K562 (cell line): ENCODE measurements at regions not wholly inside any gene's neighbourhood (a gene's known extent, or its start where the extent isn't known, plus 50 kb on each side); places are given as distances from the start of the nearest gene placed in this dataset.

Experiments used
- ATAC-seq: fragments of 200-7000 bp; cut with Tn5 transposase; 3 replicates; pipeline ENCODE4 v1.9.1; 2020; ENCODE audit warnings: moderate library complexity
- BruUV-seq: library from RNA; stranded (reverse); fragments of 400-500 nt; replicated peaks from 2 replicates; lab custom pipeline; 2021; lab: Mats Ljungman, UMichigan
- CTCF ChIA-PET: fragments of 300-600 bp; formaldehyde crosslinking; extraction: SDS; loops from one replicate; lab custom pipeline; 2021; ENCODE audit warnings: low intra/inter-chr PET ratio; lab: Yijun Ruan, JAX
- POLR2A ChIA-PET: fragments of 300-600, 350-650 bp; sonication (Branson Sonifier 250); formaldehyde crosslinking; extraction: SDS; loops from one replicate; lab custom pipeline; 2021; ENCODE audit warnings: antibody characterized with exemption, inconsistent platforms; lab: Yijun Ruan, JAX
- DNase-seq, 4 experiments: peaks; one replicate each; pipeline versions ENCODE4 v3.0.0 to v3.0.0-alpha.2; 2011 to 2018; ENCODE audit warnings: low spot score in 3 of 4, mixed read lengths in 3 of 4; ENCODE audit errors: extremely low read depth in 1 of 4
- FAIRE-seq: peaks from 2 replicates; lab custom pipeline; 2011; peaks lifted over from hg19 to GRCh38; lab: Jason Lieb, UNC
- H2AFZ ChIP-seq: 2 replicates; pipeline ENCODE4 v1.6.0; 2011; ENCODE audit warnings: low read depth, low read length, control low read depth, inconsistent platforms
- H3K27ac ChIP-seq: fragments of 200-600 bp; 3 replicates; pipeline ENCODE4 v1.8.0; 2011; ENCODE audit warnings: low read depth, mild to moderate bottlenecking, control low read depth, inconsistent platforms, low read length, moderate library complexity, mixed read lengths; ENCODE audit errors: extremely low read depth
- H3K27me3 ChIP-seq, 2 experiments: fragments of 300-600 bp in 1 of 2; 2 replicates in 1 of 2; 3 replicates in 1 of 2; pipeline versions ENCODE4 v1.6.0 to v1.8.0; 2011; ENCODE audit warnings: inconsistent platforms in 2 of 2, low read length in 2 of 2, mild to moderate bottlenecking in 1 of 2, mixed read lengths in 1 of 2, moderate library complexity in 1 of 2; ENCODE audit not compliant: control insufficient read depth in 2 of 2, insufficient read depth in 2 of 2
- H3K36me3 ChIP-seq: fragments of 300-600 bp; 3 replicates; pipeline ENCODE4 v1.8.0; 2011; ENCODE audit warnings: mild to moderate bottlenecking, low read length, inconsistent platforms; ENCODE audit not compliant: control insufficient read depth, insufficient read depth
- H3K4me1 ChIP-seq, 2 experiments: fragments of 200-600 bp in 1 of 2; replicated peaks in 1 of 2; 2 replicates in 1 of 2; 3 replicates in 1 of 2; pipeline versions ENCODE4 v1.5.1 to v1.8.0; 2011; ENCODE audit warnings: inconsistent platforms in 2 of 2, low read length in 2 of 2, mild to moderate bottlenecking in 1 of 2, mixed read lengths in 1 of 2, moderate library complexity in 1 of 2; ENCODE audit not compliant: control insufficient read depth in 2 of 2, insufficient read depth in 2 of 2
- H3K4me2 ChIP-seq: 2 replicates; pipeline ENCODE4 v1.6.1; 2011; ENCODE audit warnings: low read length, control low read depth, inconsistent platforms, mixed read lengths; ENCODE audit not compliant: insufficient read depth
- H3K4me3 ChIP-seq: fragments of 200-600 bp; sonication (generic), shearing (Covaris generic); 2 replicates; pipeline ENCODE4 v1.5.1; 2016; ENCODE audit warnings: control low read depth, inconsistent platforms
- H3K79me2 ChIP-seq: fragments of 200-600 bp; 3 replicates; pipeline ENCODE4 v1.8.0; 2011; ENCODE audit warnings: low read length, inconsistent platforms; ENCODE audit not compliant: control insufficient read depth, insufficient read depth
- H3K9ac ChIP-seq, 2 experiments: 2 replicates each; pipeline versions ENCODE4 v1.6.0 to v1.6.1; 2011; ENCODE audit warnings: low read depth in 2 of 2, low read length in 2 of 2, control low read depth in 1 of 2, inconsistent platforms in 1 of 2, mild to moderate bottlenecking in 1 of 2, mixed read lengths in 1 of 2; ENCODE audit not compliant: insufficient read depth in 1 of 2
- H3K9me1 ChIP-seq: one replicate; pipeline ENCODE4 v1.6.0; 2011; ENCODE audit warnings: inconsistent platforms, mild to moderate bottlenecking, low read length, moderate library complexity; ENCODE audit not compliant: control insufficient read depth, insufficient read depth
- H3K9me3 ChIP-seq: replicated peaks from 2 replicates; pipeline ENCODE4 v1.5.1; 2011; ENCODE audit warnings: low read depth, low read length, inconsistent platforms; ENCODE audit not compliant: control insufficient read depth, insufficient read depth
- H4K20me1 ChIP-seq: replicated peaks from 2 replicates; pipeline ENCODE4 v1.6.1; 2011; ENCODE audit warnings: low read length, inconsistent platforms, mixed read lengths; ENCODE audit not compliant: control insufficient read depth, insufficient read depth
- CBX5 ChIP-seq: IDR thresholded peaks from 2 replicates; pipeline ENCODE4 v1.6.1; 2014; ENCODE audit warnings: low read depth, borderline replicate concordance
- ETV6 ChIP-seq, 3 experiments: fragments of 150-350 bp in 1 of 3; sonication (generic) in 1 of 3; formaldehyde crosslinking in 1 of 3; IDR thresholded peaks; 2 replicates each; pipeline versions ENCODE4 v1.6.1 to v1.8.0; 2014 to 2022; ENCODE audit warnings: borderline replicate concordance in 2 of 3, low read depth in 2 of 3, antibody characterized with exemption in 1 of 3, low read length in 1 of 3, mild to moderate bottlenecking in 1 of 3, missing genetic modification reagents in 1 of 3
- NCOA2 ChIP-seq, 2 experiments: fragments of 450-650 bp; IDR thresholded peaks; 2 replicates each; pipeline ENCODE4 v1.6.1; 2018; ENCODE audit warnings: mild to moderate bottlenecking in 2 of 2, moderate library complexity in 1 of 2; ENCODE audit not compliant: partially characterized antibody in 2 of 2
- NR2C2 ChIP-seq, 2 experiments: fragments of 200-800 bp in 1 of 2; sonication (Bioruptor generic) in 1 of 2; sonication (generic) in 1 of 2; formaldehyde crosslinking in 1 of 2; IDR thresholded peaks; 2 replicates each; pipeline versions ENCODE4 v1.6.1 to v1.8.0; 2016 to 2022; ENCODE audit warnings: mild to moderate bottlenecking in 1 of 2, missing compliant biosample characterization in 1 of 2, missing genetic modification characterization in 1 of 2, missing genetic modification reagents in 1 of 2
- SMAD4 ChIP-seq: fragments of 250-450 bp; sonication (Bioruptor Pico); conservative IDR thresholded peaks from 2 replicates; pipeline ENCODE4 v1.8.0; 2021; ENCODE audit warnings: inconsistent platforms, mild to moderate bottlenecking, moderate library complexity
- SRSF7 ChIP-seq: fragments of 200-400 bp; formaldehyde crosslinking; optimal IDR thresholded peaks from 2 replicates; pipeline ENCODE3; 2017; ENCODE audit warnings: mild to moderate bottlenecking, low read depth, low read length
- TCF7 ChIP-seq: sonication (generic); IDR thresholded peaks from 2 replicates; pipeline ENCODE4 v1.6.1; 2016; ENCODE audit warnings: antibody characterized with exemption, borderline replicate concordance
- ZFP36 ChIP-seq: fragments of 150-350 bp; IDR thresholded peaks from 2 replicates; pipeline ENCODE4 v1.6.1; 2018; ENCODE audit warnings: low read length, low read depth; ENCODE audit not compliant: partially characterized antibody
- ZMIZ1 ChIP-seq, 2 experiments: fragments of 150-350 bp in 1 of 2; IDR thresholded peaks; 2 replicates each; pipeline ENCODE4 v1.6.1; 2012 to 2016; ENCODE audit warnings: low read depth in 2 of 2, low read length in 2 of 2, mild to moderate bottlenecking in 1 of 2, moderate library complexity in 1 of 2
- ZNF282 ChIP-seq: sonication (generic); formaldehyde crosslinking; IDR thresholded peaks from 2 replicates; pipeline ENCODE4 v1.8.1; 2023; ENCODE audit warnings: missing genetic modification reagents
- ZNF589 ChIP-seq: fragments of 200-800 bp; sonication (Bioruptor generic); IDR thresholded peaks from 2 replicates; pipeline ENCODE4 v1.6.1; 2016; ENCODE audit warnings: low read depth, missing genetic modification characterization, missing compliant biosample characterization
- in situ Hi-C: fragments of 300-500 bp; cut with MboI; formaldehyde crosslinking; loops from 4 replicates; pipeline ENCODE4 v1.15.0; 2018; ENCODE audit warnings: inconsistent platforms, mixed read lengths
- intact Hi-C: fragments of 100-400 bp; cut with micrococcal nuclease; formaldehyde crosslinking; loops from 2 replicates; pipeline ENCODE4 v1.14.2; 2022
- TF ChIP-seq, protein P1 (sequence below): fragments of 450-650 bp; IDR thresholded peaks from 2 replicates; pipeline ENCODE4 v1.6.1; 2018; ENCODE audit not compliant: partially characterized antibody
- TF ChIP-seq, protein P2 (sequence below): sonication (generic); formaldehyde crosslinking; IDR thresholded peaks from 2 replicates; pipeline ENCODE4 v1.8.1; 2023; ENCODE audit warnings: mild to moderate bottlenecking, missing genetic modification reagents

GRCh38 chr4:140277576-140277975, 95.9 kb upstream of the SCOC start:
- intact Hi-C loops (no loop called here), in situ Hi-C loops (no loop called here)
- Histone ChIP-seq H3K4me2 (no peak overlapping the region), H3K27ac (no peak overlapping the region), H3K27me3 (no peaks in the 10 kb centered on the region), H3K4me1 (no peaks in the 10 kb centered on the region), H3K79me2 (no peaks in the 10 kb centered on the region), H4K20me1 (no peaks in the 10 kb centered on the region), H2AFZ (no peak overlapping the region), H3K4me3 (no peak overlapping the region), H3K9me1 (no peaks in the 10 kb centered on the region), H3K9ac (no peak overlapping the region), H3K9me3 (no peaks in the 10 kb centered on the region), H3K36me3 (no peaks in the 10 kb centered on the region)
- CTCF ChIA-PET = no interaction called here
- FAIRE-seq (no peak), ATAC-seq (no peak), DNase-seq (no peak)
- POLR2A ChIA-PET = interaction anchor here (0.6 kb wide), 1 partner anchor 297 kb away, joined by 3 read pairs; no protein-coding TSS in a partner anchor
- BruUV-seq = no TSS peak
- TF ChIP-seq, protein P1, sequence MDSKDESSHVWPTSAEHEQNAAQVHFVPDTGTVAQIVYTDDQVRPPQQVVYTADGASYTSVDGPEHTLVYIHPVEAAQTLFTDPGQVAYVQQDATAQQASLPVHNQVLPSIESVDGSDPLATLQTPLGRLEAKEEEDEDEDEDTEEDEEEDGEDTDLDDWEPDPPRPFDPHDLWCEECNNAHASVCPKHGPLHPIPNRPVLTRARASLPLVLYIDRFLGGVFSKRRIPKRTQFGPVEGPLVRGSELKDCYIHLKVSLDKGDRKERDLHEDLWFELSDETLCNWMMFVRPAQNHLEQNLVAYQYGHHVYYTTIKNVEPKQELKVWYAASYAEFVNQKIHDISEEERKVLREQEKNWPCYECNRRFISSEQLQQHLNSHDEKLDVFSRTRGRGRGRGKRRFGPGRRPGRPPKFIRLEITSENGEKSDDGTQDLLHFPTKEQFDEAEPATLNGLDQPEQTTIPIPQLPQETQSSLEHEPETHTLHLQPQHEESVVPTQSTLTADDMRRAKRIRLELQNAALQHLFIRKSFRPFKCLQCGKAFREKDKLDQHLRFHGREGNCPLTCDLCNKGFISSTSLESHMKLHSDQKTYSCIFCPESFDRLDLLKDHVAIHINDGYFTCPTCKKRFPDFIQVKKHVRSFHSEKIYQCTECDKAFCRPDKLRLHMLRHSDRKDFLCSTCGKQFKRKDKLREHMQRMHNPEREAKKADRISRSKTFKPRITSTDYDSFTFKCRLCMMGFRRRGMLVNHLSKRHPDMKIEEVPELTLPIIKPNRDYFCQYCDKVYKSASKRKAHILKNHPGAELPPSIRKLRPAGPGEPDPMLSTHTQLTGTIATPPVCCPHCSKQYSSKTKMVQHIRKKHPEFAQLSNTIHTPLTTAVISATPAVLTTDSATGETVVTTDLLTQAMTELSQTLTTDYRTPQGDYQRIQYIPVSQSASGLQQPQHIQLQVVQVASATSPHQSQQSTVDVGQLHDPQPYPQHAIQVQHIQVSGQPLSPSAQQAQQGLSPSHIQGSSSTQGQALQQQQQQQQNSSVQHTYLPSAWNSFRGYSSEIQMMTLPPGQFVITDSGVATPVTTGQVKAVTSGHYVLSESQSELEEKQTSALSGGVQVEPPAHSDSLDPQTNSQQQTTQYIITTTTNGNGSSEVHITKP = no peak
- no peak for TF ChIP-seq ZFP36
- TF ChIP-seq, protein P2, sequence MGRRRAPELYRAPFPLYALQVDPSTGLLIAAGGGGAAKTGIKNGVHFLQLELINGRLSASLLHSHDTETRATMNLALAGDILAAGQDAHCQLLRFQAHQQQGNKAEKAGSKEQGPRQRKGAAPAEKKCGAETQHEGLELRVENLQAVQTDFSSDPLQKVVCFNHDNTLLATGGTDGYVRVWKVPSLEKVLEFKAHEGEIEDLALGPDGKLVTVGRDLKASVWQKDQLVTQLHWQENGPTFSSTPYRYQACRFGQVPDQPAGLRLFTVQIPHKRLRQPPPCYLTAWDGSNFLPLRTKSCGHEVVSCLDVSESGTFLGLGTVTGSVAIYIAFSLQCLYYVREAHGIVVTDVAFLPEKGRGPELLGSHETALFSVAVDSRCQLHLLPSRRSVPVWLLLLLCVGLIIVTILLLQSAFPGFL (CRISPR knock-in tag) = no peak
- TF ChIP-seq NR2C2 (CRISPR knock-in tag; IDR thresholded peaks at IDR 0.05) = no peak
- TF ChIP-seq NR2C2 (tag; IDR thresholded peaks at IDR 0.05) = no peak
- TF ChIP-seq SMAD4 (CRISPR knock-in tag) = no peak
- no peak for TF ChIP-seq ZNF589 (CRISPR knock-in tag)
- TF ChIP-seq CBX5 = no peak
- TF ChIP-seq SRSF7 = no peak
- no peak for TF ChIP-seq ZMIZ1 (IDR thresholded peaks at IDR 0.05; ENCODE audit: low read depth in 2 of 2, low read length in 2 of 2)
- no peak for TF ChIP-seq TCF7
- TF ChIP-seq ZNF282 (CRISPR knock-in tag) = no peak
- no peak for TF ChIP-seq NCOA2 (IDR thresholded peaks at IDR 0.05; ENCODE audit: partially characterized antibody in 2 of 2)
- no peak for TF ChIP-seq ETV6 (IDR thresholded peaks at IDR 0.05; ENCODE audit: borderline replicate concordance in 1 of 2, low read depth in 2 of 2, low read length in 1 of 2)
- no peak for TF ChIP-seq ETV6 (CRISPR knock-in tag; IDR thresholded peaks at IDR 0.05; ENCODE audit: borderline replicate concordance)
